Spleen (tissue), 7 donors: ENCODE measurements at regions not wholly inside any gene's neighbourhood (a gene's known extent, or its start where the extent isn't known, plus 50 kb on each side); places are given as distances from the start of the nearest gene placed in this dataset.

Experiments
- POLR2A ChIP-seq, 3 donors: fragments of 450-650 bp; IDR thresholded peaks; one replicate each; pipeline ENCODE4 v1.5.1; 2017; ENCODE audit warnings: antibody characterized with exemption in 3 of 3, mild to moderate bottlenecking in 1 of 3
- POLR2AphosphoS5 ChIP-seq, 3 donors: sonication (generic); formaldehyde crosslinking; IDR thresholded peaks; one replicate each; pipeline ENCODE4 v1.5.1; 2017; ENCODE audit warnings: antibody characterized with exemption in 3 of 3
- TF ChIP-seq, protein P1 (sequence below), 11 experiments: fragments of 200-600 bp in 7 of 11; fragments of 450-650 bp in 4 of 11; sonication (generic) in 4 of 11; IDR thresholded peaks in 8 of 11; conservative IDR thresholded peaks in 3 of 11; 1 replicate in 7 of 11; 2 replicates in 4 of 11; pipeline versions ENCODE4 v1.4.0 to v1.8.0; 2016 to 2021; ENCODE audit warnings: antibody characterized with exemption in 11 of 11, inconsistent platforms in 4 of 11, mild to moderate bottlenecking in 1 of 11
- donor health status: DM: no; HTN: no; CAD: no; lungs with moderate emphysema.
- donor health status: DM: no; HTN: no; CAD: no.
- donor health status: DM: no; HTN: no; CAD: no.

- TF ChIP-seq, protein P1, sequence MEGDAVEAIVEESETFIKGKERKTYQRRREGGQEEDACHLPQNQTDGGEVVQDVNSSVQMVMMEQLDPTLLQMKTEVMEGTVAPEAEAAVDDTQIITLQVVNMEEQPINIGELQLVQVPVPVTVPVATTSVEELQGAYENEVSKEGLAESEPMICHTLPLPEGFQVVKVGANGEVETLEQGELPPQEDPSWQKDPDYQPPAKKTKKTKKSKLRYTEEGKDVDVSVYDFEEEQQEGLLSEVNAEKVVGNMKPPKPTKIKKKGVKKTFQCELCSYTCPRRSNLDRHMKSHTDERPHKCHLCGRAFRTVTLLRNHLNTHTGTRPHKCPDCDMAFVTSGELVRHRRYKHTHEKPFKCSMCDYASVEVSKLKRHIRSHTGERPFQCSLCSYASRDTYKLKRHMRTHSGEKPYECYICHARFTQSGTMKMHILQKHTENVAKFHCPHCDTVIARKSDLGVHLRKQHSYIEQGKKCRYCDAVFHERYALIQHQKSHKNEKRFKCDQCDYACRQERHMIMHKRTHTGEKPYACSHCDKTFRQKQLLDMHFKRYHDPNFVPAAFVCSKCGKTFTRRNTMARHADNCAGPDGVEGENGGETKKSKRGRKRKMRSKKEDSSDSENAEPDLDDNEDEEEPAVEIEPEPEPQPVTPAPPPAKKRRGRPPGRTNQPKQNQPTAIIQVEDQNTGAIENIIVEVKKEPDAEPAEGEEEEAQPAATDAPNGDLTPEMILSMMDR (IDR thresholded peaks at IDR 0.05 in 8 of 11, conservative IDR thresholded peaks at IDR 0.05 in 3 of 11), result no peak
- TF ChIP-seq POLR2A (IDR thresholded peaks at IDR 0.05) (no peak), POLR2AphosphoS5 (IDR thresholded peaks at IDR 0.05) (no peak)
Observed at GRCh38 chrX:138859421-138859820, 147.9 kb upstream of the FGF13 start.
